Keratinocyte (primary cell): ENCODE measurements at regions not wholly inside any gene's neighbourhood (a gene's known extent, or its start where the extent isn't known, plus 50 kb on each side); places are given as distances from the start of the nearest gene placed in this dataset.

Experiments used
- EZH2 ChIP-seq: IDR thresholded peaks from one replicate; pipeline ENCODE4 v1.6.1; 2012; ENCODE audit warnings: inconsistent platforms, mild to moderate bottlenecking, low read length, moderate library complexity
- TF ChIP-seq, protein P1 (sequence below), 3 experiments: IDR thresholded peaks in 1 of 3; conservative IDR thresholded peaks in 1 of 3; optimal IDR thresholded peaks in 1 of 3; 2 replicates in 2 of 3; 3 replicates in 1 of 3; pipeline versions ENCODE3 to v1.5.1; 2011; ENCODE audit warnings: low read length in 3 of 3, mild to moderate bottlenecking in 3 of 3, moderate library complexity in 2 of 3, control low read depth in 1 of 3, inconsistent platforms in 1 of 3; ENCODE audit not compliant: insufficient read depth in 2 of 3; ENCODE audit errors: extremely low read depth in 1 of 3

DNA sequence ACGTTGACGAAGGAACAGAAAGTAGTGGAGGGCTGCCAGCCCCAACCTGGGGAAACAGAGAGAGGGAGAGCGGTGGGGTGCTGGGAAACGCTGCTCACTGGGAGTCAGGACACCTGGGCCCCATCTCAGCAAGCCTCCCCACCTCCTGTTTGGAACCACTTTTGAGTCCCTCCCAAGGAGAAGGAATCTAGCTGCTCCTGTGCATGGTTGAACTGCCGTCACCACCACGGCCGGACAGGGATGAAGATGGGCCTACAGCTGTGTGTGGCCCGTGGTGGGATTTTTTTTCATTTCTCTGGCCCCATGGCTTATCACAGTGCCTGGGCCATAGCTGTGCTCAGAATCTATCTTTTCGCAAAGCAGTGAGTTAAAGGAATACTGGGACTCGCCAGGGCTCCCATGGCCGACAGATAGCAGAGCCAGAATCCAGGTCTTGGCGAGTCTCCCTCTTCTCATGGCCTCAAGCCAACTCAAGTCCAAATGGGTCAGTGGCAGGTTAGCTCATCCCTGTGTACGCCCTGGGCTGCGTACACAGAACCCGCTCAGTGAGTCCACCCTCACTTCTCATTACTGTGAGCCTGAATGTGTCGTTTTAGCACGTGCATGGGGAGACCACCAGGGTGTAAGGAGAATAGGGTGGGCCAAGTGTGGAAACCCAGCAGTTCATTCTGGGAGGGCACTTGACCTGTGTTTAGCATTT, 271.2 kb downstream of the FAM43A start:
- TF ChIP-seq, protein P1, sequence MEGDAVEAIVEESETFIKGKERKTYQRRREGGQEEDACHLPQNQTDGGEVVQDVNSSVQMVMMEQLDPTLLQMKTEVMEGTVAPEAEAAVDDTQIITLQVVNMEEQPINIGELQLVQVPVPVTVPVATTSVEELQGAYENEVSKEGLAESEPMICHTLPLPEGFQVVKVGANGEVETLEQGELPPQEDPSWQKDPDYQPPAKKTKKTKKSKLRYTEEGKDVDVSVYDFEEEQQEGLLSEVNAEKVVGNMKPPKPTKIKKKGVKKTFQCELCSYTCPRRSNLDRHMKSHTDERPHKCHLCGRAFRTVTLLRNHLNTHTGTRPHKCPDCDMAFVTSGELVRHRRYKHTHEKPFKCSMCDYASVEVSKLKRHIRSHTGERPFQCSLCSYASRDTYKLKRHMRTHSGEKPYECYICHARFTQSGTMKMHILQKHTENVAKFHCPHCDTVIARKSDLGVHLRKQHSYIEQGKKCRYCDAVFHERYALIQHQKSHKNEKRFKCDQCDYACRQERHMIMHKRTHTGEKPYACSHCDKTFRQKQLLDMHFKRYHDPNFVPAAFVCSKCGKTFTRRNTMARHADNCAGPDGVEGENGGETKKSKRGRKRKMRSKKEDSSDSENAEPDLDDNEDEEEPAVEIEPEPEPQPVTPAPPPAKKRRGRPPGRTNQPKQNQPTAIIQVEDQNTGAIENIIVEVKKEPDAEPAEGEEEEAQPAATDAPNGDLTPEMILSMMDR (optimal IDR thresholded peaks at IDR 0.05 in 1 of 3, IDR thresholded peaks at IDR 0.05 in 1 of 3, conservative IDR thresholded peaks at IDR 0.05 in 1 of 3; ENCODE audit: extremely low read depth in 1 of 3, insufficient read depth in 2 of 3, low read length in 3 of 3), result no peak
- no peak for TF ChIP-seq EZH2
